ENCODE measurements at regions not wholly inside any gene's neighbourhood (a gene's known extent, or its start where the extent isn't known, plus 50 kb on each side); places are given as distances from the start of the nearest gene placed in this dataset.

- TF ChIP-seq POLR2A (IDR thresholded peaks at IDR 0.05) (no peak), CTCF (IDR thresholded peaks at IDR 0.05) (no peak)
Measured at GRCh38 chr6:6918216-6918983, 189.4 kb upstream of the RREB1 start.

Data from heart left ventricle (tissue), 13 donors.